ENCODE measurements at regions not wholly inside any gene's neighbourhood (a gene's known extent, or its start where the extent isn't known, plus 50 kb on each side); places are given as distances from the start of the nearest gene placed in this dataset.

DNA sequence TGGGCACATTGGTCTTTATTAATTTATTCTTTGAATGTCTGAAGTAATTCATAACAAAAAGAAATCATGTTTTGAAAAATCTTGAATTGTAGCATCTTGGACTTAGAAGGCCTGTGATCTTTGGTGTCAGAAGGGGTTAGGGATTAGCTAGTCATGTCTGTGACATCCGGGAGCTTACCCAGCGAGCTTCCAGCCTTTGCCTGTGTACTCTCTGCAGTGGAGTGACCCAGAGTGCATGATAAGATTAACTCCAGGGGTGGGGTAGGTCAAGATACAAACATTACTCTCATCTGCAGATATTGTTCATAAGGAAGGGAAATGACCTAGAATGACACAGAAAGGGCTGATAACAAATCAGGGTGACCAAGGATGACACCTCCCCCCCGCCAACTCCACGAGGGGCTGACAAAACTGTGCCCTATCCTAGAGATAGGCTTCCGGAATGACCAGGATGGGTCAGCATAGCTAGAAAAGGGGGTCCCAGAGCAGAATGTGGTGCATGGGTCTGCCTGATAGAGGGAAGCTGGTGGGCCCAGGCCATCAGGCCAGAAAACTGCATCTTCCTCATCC lies 56.6 kb upstream of the BLCAP start:
- Histone ChIP-seq H3K9me3 (ENCODE audit: control insufficient read depth in 4 of 4, insufficient read depth in 3 of 4, low read length in 3 of 4) (peaks cover 0 to 2% (median 0%) of the 10 kb centered on the region in 4 donors), H3K36me3 (ENCODE audit: control insufficient read depth in 4 of 4, insufficient read depth in 4 of 4, low read length in 4 of 4) (no peaks in the 10 kb centered on the region), H3K9ac (ENCODE audit: insufficient read depth in 1 of 2, low read length in 2 of 2) (no peak overlapping the region), H3K4me1 (ENCODE audit: control insufficient read depth in 5 of 5, insufficient read depth in 5 of 5, low read length in 5 of 5) (no peaks in the 10 kb centered on the region), H3K27me3 (ENCODE audit: control insufficient read depth in 3 of 3, insufficient read depth in 3 of 3, low read length in 2 of 3) (peaks cover 0 to 4% (median 2%) of the 10 kb centered on the region in 3 donors), H3K27ac (ENCODE audit: low read depth in 1 of 2, low read length in 1 of 2) (no peak overlapping the region), H3K4me3 (no peak overlapping the region)
- WGBS, 2 donors, result 59 to 74% methylated on average over 5 of the region's 5 CpGs
- DNase-seq, result no peak
- TF ChIP-seq, protein P1, sequence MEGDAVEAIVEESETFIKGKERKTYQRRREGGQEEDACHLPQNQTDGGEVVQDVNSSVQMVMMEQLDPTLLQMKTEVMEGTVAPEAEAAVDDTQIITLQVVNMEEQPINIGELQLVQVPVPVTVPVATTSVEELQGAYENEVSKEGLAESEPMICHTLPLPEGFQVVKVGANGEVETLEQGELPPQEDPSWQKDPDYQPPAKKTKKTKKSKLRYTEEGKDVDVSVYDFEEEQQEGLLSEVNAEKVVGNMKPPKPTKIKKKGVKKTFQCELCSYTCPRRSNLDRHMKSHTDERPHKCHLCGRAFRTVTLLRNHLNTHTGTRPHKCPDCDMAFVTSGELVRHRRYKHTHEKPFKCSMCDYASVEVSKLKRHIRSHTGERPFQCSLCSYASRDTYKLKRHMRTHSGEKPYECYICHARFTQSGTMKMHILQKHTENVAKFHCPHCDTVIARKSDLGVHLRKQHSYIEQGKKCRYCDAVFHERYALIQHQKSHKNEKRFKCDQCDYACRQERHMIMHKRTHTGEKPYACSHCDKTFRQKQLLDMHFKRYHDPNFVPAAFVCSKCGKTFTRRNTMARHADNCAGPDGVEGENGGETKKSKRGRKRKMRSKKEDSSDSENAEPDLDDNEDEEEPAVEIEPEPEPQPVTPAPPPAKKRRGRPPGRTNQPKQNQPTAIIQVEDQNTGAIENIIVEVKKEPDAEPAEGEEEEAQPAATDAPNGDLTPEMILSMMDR (IDR thresholded peaks at IDR 0.05; ENCODE audit: control extremely low read depth, extremely low read depth), result no peak
- no peak for ATAC-seq (ENCODE audit: insufficient read depth, low FRiP score)

DNA sequence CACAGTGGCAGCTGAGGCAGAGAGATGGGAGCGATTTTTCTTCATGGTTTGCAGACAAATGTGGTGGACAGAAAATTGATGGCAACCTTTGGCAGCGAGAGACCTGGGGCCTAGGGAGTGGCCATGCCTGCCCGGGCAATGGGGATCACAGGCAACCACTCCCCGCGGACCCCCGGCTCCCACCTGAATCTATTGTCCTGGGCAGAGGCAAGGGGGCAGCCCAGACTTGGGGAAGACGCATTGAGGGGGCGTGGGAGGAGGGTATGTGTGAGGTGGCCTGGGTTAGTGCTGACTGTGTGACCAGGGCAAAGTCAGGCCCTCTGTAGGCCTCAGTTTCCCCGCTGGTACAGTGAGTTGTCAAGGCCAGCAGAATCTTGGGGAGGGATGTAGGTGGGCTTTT lies 53.6 kb upstream of the BLCAP start:
- no peak overlapping the region for H3K4me3 ChIP-seq
- H3K27me3 ChIP-seq (ENCODE audit: control insufficient read depth in 3 of 3, insufficient read depth in 3 of 3, low read length in 2 of 3), result peaks cover 0 to 4% (median 2%) of the 10 kb centered on the region in 3 donors
- 83 to 91% methylated on average over 9 of the region's 9 CpGs for WGBS, 2 donors
- no peak for ATAC-seq (ENCODE audit: insufficient read depth, low FRiP score)
- DNase-seq, result no peak
- TF ChIP-seq, protein P1 (IDR thresholded peaks at IDR 0.05; ENCODE audit: control extremely low read depth, extremely low read depth), result no peak
- H3K36me3 ChIP-seq (ENCODE audit: control insufficient read depth in 4 of 4, insufficient read depth in 4 of 4, low read length in 4 of 4), result no peaks in the 10 kb centered on the region
- H3K27ac ChIP-seq (ENCODE audit: low read depth in 1 of 2, low read length in 1 of 2), result no peak overlapping the region
- no peaks in the 10 kb centered on the region for H3K4me1 ChIP-seq (ENCODE audit: control insufficient read depth in 5 of 5, insufficient read depth in 5 of 5, low read length in 5 of 5)
- H3K9me3 ChIP-seq (ENCODE audit: control insufficient read depth in 4 of 4, insufficient read depth in 3 of 4, low read length in 3 of 4), result peaks cover 0 to 2% (median 0%) of the 10 kb centered on the region in 4 donors
- no peak overlapping the region for H3K9ac ChIP-seq (ENCODE audit: insufficient read depth in 1 of 2, low read length in 2 of 2)

DNA sequence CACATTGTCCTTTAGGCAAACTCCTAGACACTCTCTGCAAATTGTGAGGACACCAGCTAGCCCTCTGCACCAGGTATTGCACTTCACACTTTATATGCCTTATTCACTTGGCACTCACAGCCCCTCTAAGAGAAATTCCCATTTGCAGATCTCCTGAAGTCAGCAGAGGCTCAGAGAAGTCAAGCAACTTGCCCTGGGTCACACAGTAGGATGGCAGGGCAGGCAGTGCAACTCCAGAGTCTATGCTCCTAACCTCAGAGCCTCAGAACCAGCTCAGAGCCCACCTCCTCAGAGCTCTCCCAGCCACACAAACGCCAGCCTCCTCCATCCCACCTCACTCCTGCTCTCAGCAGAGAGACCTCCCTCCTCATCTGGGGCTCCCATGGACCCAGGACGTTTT lies 52.4 kb upstream of the BLCAP start:
- Histone ChIP-seq H3K9ac (ENCODE audit: insufficient read depth in 1 of 2, low read length in 2 of 2) (no peak overlapping the region), H3K27me3 (ENCODE audit: control insufficient read depth in 3 of 3, insufficient read depth in 3 of 3, low read length in 2 of 3) (peaks cover 0 to 4% (median 2%) of the 10 kb centered on the region in 3 donors), H3K9me3 (ENCODE audit: control insufficient read depth in 4 of 4, insufficient read depth in 3 of 4, low read length in 3 of 4) (peaks cover 0 to 2% (median 0%) of the 10 kb centered on the region in 4 donors), H3K4me1 (ENCODE audit: control insufficient read depth in 5 of 5, insufficient read depth in 5 of 5, low read length in 5 of 5) (no peaks in the 10 kb centered on the region), H3K36me3 (ENCODE audit: control insufficient read depth in 4 of 4, insufficient read depth in 4 of 4, low read length in 4 of 4) (no peaks in the 10 kb centered on the region), H3K4me3 (no peak overlapping the region), H3K27ac (ENCODE audit: low read depth in 1 of 2, low read length in 1 of 2) (no peak overlapping the region)
- ATAC-seq (ENCODE audit: insufficient read depth, low FRiP score), result no peak
- WGBS, 2 donors, result 17 to 29% methylated on average over 2 of the region's 2 CpGs
- DNase-seq, result no peak
- TF ChIP-seq, protein P1 (IDR thresholded peaks at IDR 0.05; ENCODE audit: control extremely low read depth, extremely low read depth), result no peak

DNA sequence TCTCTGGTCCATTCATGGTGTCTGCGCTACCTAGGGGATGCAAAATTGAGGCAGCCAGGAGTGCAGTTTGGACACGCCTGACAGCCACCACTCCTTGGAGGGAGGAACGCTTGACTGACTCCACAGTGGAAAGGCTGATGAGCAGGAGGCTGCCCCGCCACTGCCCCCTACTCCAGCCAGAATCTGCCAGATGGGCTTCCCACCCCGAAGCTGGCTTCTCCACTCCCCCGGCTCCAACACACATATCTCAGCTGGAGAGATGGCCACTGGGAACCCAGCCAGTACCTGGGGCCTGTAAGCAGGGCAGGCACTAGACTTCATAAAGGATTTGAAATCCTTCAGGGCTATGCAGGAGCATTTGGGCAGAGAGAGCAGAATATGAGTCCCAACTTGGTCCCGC lies 51.4 kb upstream of the BLCAP start:
- Histone ChIP-seq H3K4me3 (no peak overlapping the region), H3K27ac (ENCODE audit: low read depth in 1 of 2, low read length in 1 of 2) (no peak overlapping the region), H3K36me3 (ENCODE audit: control insufficient read depth in 4 of 4, insufficient read depth in 4 of 4, low read length in 4 of 4) (no peaks in the 10 kb centered on the region), H3K9ac (ENCODE audit: insufficient read depth in 1 of 2, low read length in 2 of 2) (no peak overlapping the region), H3K4me1 (ENCODE audit: control insufficient read depth in 5 of 5, insufficient read depth in 5 of 5, low read length in 5 of 5) (no peaks in the 10 kb centered on the region), H3K27me3 (ENCODE audit: control insufficient read depth in 3 of 3, insufficient read depth in 3 of 3, low read length in 2 of 3) (peaks cover 0 to 4% (median 2%) of the 10 kb centered on the region in 3 donors), H3K9me3 (ENCODE audit: control insufficient read depth in 4 of 4, insufficient read depth in 3 of 4, low read length in 3 of 4) (peaks cover 0 to 2% (median 0%) of the 10 kb centered on the region in 4 donors)
- DNase-seq (no peak), ATAC-seq (ENCODE audit: insufficient read depth, low FRiP score) (no peak)
- TF ChIP-seq, protein P1 (IDR thresholded peaks at IDR 0.05; ENCODE audit: control extremely low read depth, extremely low read depth), result no peak
- WGBS, 2 donors, result 73 to 90% methylated on average over 7 of the region's 7 CpGs

All from lung (tissue), 11 donors.